HEK293 (cell line): ENCODE measurements at regions not wholly inside any gene's neighbourhood (a gene's known extent, or its start where the extent isn't known, plus 50 kb on each side); places are given as distances from the start of the nearest gene placed in this dataset.

Experiments used
- CTCF ChIP-seq: fragments of 450-650 bp; formaldehyde crosslinking; IDR thresholded peaks from 2 replicates; pipeline ENCODE4 v1.5.1; 2016; ENCODE audit warnings: missing biosample characterization, missing genetic modification characterization
- SP2 ChIP-seq: fragments of 450-650 bp; formaldehyde crosslinking; IDR thresholded peaks from 2 replicates; pipeline ENCODE4 v1.5.1; 2016; ENCODE audit warnings: missing biosample characterization, missing genetic modification characterization
- TCF7L2 ChIP-seq: IDR thresholded peaks from 2 replicates; pipeline ENCODE4 v1.6.1; 2011; ENCODE audit warnings: low read depth, mild to moderate bottlenecking, inconsistent platforms, low read length, moderate library complexity, borderline replicate concordance
- ZFP41 ChIP-seq: fragments of 450-650 bp; formaldehyde crosslinking; IDR thresholded peaks from 2 replicates; pipeline ENCODE4 v1.5.1; 2016; ENCODE audit warnings: missing biosample characterization, missing genetic modification characterization, borderline replicate concordance
- ZNF121 ChIP-seq: fragments of 450-650 bp; formaldehyde crosslinking; IDR thresholded peaks from 2 replicates; pipeline ENCODE4 v1.5.1; 2016; ENCODE audit warnings: missing biosample characterization, missing genetic modification characterization
- ZNF138 ChIP-seq: fragments of 450-650 bp; formaldehyde crosslinking; IDR thresholded peaks from 2 replicates; pipeline ENCODE4 v1.5.1; 2016; ENCODE audit warnings: missing biosample characterization, missing genetic modification characterization, borderline replicate concordance
- ZNF274 ChIP-seq, 2 experiments: fragments of 200-500 bp in 1 of 2; fragments of 450-650 bp in 1 of 2; sonication (Bioruptor generic) in 1 of 2; formaldehyde crosslinking in 1 of 2; IDR thresholded peaks; 2 replicates each; pipeline versions ENCODE4 v1.5.1 to v1.6.1; 2014 to 2016; ENCODE audit warnings: borderline replicate concordance in 1 of 2, inconsistent platforms in 1 of 2, low read length in 1 of 2, missing biosample characterization in 1 of 2, missing genetic modification characterization in 1 of 2
- ZNF335 ChIP-seq: fragments of 450-650 bp; formaldehyde crosslinking; conservative IDR thresholded peaks from 2 replicates; pipeline ENCODE4 v1.5.1; 2016; ENCODE audit warnings: missing biosample characterization, missing genetic modification characterization
- ZNF366 ChIP-seq: fragments of 450-650 bp; formaldehyde crosslinking; conservative IDR thresholded peaks from 2 replicates; pipeline ENCODE4 v1.5.1; 2016; ENCODE audit warnings: missing biosample characterization, missing genetic modification characterization
- ZNF398 ChIP-seq: fragments of 450-650 bp; formaldehyde crosslinking; IDR thresholded peaks from 2 replicates; pipeline ENCODE4 v1.5.1; 2017; ENCODE audit warnings: missing biosample characterization, missing genetic modification characterization
- ZNF501 ChIP-seq: fragments of 450-650 bp; formaldehyde crosslinking; IDR thresholded peaks from 2 replicates; pipeline ENCODE4 v1.5.1; 2016; ENCODE audit warnings: missing biosample characterization, missing genetic modification characterization
- ZNF677 ChIP-seq: fragments of 450-650 bp; IDR thresholded peaks from 2 replicates; pipeline ENCODE4 v1.5.0; 2018; ENCODE audit warnings: missing biosample characterization, mild to moderate bottlenecking, missing genetic modification characterization, moderate library complexity
- ZNF707 ChIP-seq: fragments of 450-650 bp; formaldehyde crosslinking; IDR thresholded peaks from 2 replicates; pipeline ENCODE4 v1.5.1; 2016; ENCODE audit warnings: missing biosample characterization, missing genetic modification characterization
- TF ChIP-seq, protein P1 (sequence below): fragments of 450-650 bp; IDR thresholded peaks from 2 replicates; pipeline ENCODE4 v1.5.1; 2018; ENCODE audit warnings: missing biosample characterization, mild to moderate bottlenecking, missing genetic modification characterization

DNA sequence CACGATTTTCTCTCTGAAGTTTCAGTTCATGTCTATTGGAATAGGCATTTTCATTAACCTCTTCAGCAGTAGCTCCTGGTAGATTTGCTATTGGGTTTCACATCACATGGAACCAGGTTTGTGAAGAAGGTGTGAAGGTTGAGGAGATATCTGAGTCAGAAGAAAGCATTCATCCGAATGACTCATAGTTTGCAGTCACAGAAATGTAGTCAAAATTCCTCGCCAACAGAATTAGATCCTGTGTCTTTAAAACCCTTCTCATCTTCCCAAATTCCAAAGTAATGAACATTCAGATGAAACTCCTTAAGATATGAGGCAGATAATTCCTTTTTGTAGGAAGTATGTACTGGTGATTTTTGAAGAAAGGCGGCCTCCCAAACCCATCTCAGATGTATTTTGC is 125.0 kb upstream of the LARGE1 start:
- TF ChIP-seq ZNF366, result no peak
- TF ChIP-seq ZFP41, result no peak
- TF ChIP-seq, protein P1, sequence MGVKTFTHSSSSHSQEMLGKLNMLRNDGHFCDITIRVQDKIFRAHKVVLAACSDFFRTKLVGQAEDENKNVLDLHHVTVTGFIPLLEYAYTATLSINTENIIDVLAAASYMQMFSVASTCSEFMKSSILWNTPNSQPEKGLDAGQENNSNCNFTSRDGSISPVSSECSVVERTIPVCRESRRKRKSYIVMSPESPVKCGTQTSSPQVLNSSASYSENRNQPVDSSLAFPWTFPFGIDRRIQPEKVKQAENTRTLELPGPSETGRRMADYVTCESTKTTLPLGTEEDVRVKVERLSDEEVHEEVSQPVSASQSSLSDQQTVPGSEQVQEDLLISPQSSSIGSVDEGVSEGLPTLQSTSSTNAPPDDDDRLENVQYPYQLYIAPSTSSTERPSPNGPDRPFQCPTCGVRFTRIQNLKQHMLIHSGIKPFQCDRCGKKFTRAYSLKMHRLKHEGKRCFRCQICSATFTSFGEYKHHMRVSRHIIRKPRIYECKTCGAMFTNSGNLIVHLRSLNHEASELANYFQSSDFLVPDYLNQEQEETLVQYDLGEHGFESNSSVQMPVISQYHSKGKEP (tag by site-specific recombination), result no peak
- TF ChIP-seq CTCF (tag by site-specific recombination), result no peak
- TF ChIP-seq ZNF501, result no peak
- no peak for TF ChIP-seq ZNF677 (tag by site-specific recombination)
- TF ChIP-seq ZNF398 (tag by site-specific recombination), result no peak
- no peak for TF ChIP-seq SP2 (tag by site-specific recombination)
- no peak for TF ChIP-seq ZNF121
- TF ChIP-seq TCF7L2, result no peak
- TF ChIP-seq ZNF707 (tag by site-specific recombination), result no peak
- no peak for TF ChIP-seq ZNF274 (IDR thresholded peaks at IDR 0.05; ENCODE audit: low read length)
- no peak for TF ChIP-seq ZNF274 (tag by site-specific recombination; IDR thresholded peaks at IDR 0.05; ENCODE audit: borderline replicate concordance)
- no peak for TF ChIP-seq ZNF335 (tag by site-specific recombination)
- TF ChIP-seq ZNF138, result no peak
